MM.1S (cell line): ENCODE measurements at regions not wholly inside any gene's neighbourhood (a gene's known extent, or its start where the extent isn't known, plus 50 kb on each side); places are given as distances from the start of the nearest gene placed in this dataset.

Experiments used
- CTCF ChIP-seq: fragments of 300-600 bp; sonication (generic); IDR thresholded peaks from 2 replicates; pipeline ENCODE4 v1.5.1; 2016; ENCODE audit warnings: antibody characterized with exemption, low read length, mixed read lengths
- EZH2 ChIP-seq: fragments of 300-600 bp; sonication (generic); optimal IDR thresholded peaks from 2 replicates; pipeline ENCODE3; 2017; ENCODE audit warnings: low read depth, mild to moderate bottlenecking, antibody characterized with exemption, low read length, mixed read lengths
- EZH2phosphoT487 ChIP-seq: fragments of 300-600 bp; sonication (generic); IDR thresholded peaks from 2 replicates; pipeline ENCODE4 v1.6.1; 2018; ENCODE audit warnings: antibody characterized with exemption, low read length

- no peak for TF ChIP-seq CTCF
- TF ChIP-seq EZH2 = no peak
- TF ChIP-seq EZH2phosphoT487 = no peak
Observed at GRCh38 chr9:20264896-20265295, 357.4 kb downstream of the MLLT3 start.
